ENCODE measurements at regions not wholly inside any gene's neighbourhood (a gene's known extent, or its start where the extent isn't known, plus 50 kb on each side); places are given as distances from the start of the nearest gene placed in this dataset.

GRCh38 chr14:71585361-71585760, 346.9 kb upstream of the RGS6 start:
- Histone ChIP-seq H3K4me1 (ENCODE audit: control insufficient read depth in 1 of 2, insufficient read depth in 2 of 2, low read length in 2 of 2) (peaks cover 0 to 12% of the 10 kb centered on the region in 2 donors), H3K9me3 (ENCODE audit: control insufficient read depth in 1 of 2, low read length in 2 of 2) (no peaks in the 10 kb centered on the region), H3K27ac (ENCODE audit: low read length) (no peak overlapping the region), H3K4me3 (ENCODE audit: low read depth in 1 of 2, low read length in 2 of 2) (no peak overlapping the region), H3K27me3 (ENCODE audit: low read depth, low read length) (no peaks in the 10 kb centered on the region), H3K36me3 (ENCODE audit: control insufficient read depth in 1 of 2, insufficient read depth in 2 of 2, low read length in 2 of 2) (peaks cover 0 to 4% of the 10 kb centered on the region in 2 donors)

GRCh38 chr14:71586131-71586897, 345.9 kb upstream of the RGS6 start:
- Histone ChIP-seq H3K27ac (ENCODE audit: low read length) (peak overlapping the region; percentile 11), H3K4me3 (ENCODE audit: low read depth in 1 of 2, low read length in 2 of 2) (peak overlapping the region; percentile 24 to 49), H3K9me3 (ENCODE audit: control insufficient read depth in 1 of 2, low read length in 2 of 2) (no peaks in the 10 kb centered on the region), H3K27me3 (ENCODE audit: low read depth, low read length) (no peaks in the 10 kb centered on the region), H3K4me1 (ENCODE audit: control insufficient read depth in 1 of 2, insufficient read depth in 2 of 2, low read length in 2 of 2) (peaks cover 0 to 12% of the 10 kb centered on the region in 2 donors), H3K36me3 (ENCODE audit: control insufficient read depth in 1 of 2, insufficient read depth in 2 of 2, low read length in 2 of 2) (peaks cover 0 to 4% of the 10 kb centered on the region in 2 donors)

DNA sequence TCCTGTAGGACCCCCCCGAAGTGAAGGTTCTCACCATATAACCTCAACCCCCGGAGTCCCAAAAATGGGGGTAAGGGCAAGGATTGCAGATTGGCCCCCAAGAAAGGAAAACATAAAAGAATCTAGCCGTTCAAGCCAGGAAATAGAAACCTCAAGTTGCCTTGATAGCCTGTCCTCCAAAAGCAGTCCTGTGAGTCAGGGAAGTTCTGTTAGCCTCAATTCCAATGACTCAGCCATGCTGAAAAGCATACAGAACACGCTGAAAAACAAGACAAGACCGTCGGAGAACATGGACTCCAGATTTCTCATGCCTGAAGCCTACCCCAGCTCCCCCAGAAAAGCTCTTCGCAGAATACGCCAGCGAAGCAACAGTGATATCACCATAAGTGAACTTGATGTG, 344.2 kb upstream of the RGS6 start:
- Histone ChIP-seq H3K4me1 (ENCODE audit: control insufficient read depth in 1 of 2, insufficient read depth in 2 of 2, low read length in 2 of 2) (peaks cover 0 to 12% of the 10 kb centered on the region in 2 donors), H3K27ac (ENCODE audit: low read length) (no peak overlapping the region), H3K9me3 (ENCODE audit: control insufficient read depth in 1 of 2, low read length in 2 of 2) (no peaks in the 10 kb centered on the region), H3K4me3 (ENCODE audit: low read depth in 1 of 2, low read length in 2 of 2) (no peak overlapping the region), H3K27me3 (ENCODE audit: low read depth, low read length) (no peaks in the 10 kb centered on the region), H3K36me3 (ENCODE audit: control insufficient read depth in 1 of 2, insufficient read depth in 2 of 2, low read length in 2 of 2) (peaks cover 0 to 4% of the 10 kb centered on the region in 2 donors)

DNA sequence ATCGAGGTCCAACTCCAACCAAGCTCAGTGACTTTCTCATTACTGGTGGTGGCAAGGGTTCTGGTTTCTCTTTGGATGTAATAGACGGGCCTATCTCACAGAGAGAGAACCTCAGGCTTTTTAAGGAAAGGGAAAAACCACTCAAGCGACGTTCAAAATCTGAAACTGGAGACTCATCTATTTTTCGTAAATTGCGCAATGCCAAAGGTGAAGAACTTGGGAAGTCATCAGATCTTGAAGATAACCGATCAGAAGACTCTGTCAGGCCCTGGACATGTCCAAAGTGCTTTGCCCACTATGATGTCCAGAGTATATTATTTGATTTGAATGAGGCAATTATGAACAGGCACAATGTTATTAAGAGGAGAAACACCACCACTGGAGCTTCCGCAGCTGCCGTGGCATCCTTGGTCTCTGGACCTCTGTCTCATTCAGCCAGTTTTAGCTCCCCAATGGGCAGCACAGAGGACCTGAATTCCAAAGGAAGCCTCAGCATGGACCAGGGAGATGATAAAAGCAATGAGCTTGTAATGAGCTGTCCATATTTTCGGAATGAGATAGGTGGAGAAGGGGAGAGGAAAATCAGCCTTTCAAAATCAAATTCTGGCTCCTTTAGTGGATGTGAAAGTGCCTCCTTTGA, 343.5 kb upstream of the RGS6 start:
- Histone ChIP-seq H3K27ac (ENCODE audit: low read length) (no peak overlapping the region), H3K27me3 (ENCODE audit: low read depth, low read length) (no peaks in the 10 kb centered on the region), H3K9me3 (ENCODE audit: control insufficient read depth in 1 of 2, low read length in 2 of 2) (no peaks in the 10 kb centered on the region), H3K36me3 (ENCODE audit: control insufficient read depth in 1 of 2, insufficient read depth in 2 of 2, low read length in 2 of 2) (peaks cover 0 to 4% of the 10 kb centered on the region in 2 donors), H3K4me1 (ENCODE audit: control insufficient read depth in 1 of 2, insufficient read depth in 2 of 2, low read length in 2 of 2) (peaks cover 0 to 12% of the 10 kb centered on the region in 2 donors), H3K4me3 (ENCODE audit: low read depth in 1 of 2, low read length in 2 of 2) (no peak overlapping the region)

- Histone ChIP-seq H3K27me3 (ENCODE audit: low read depth, low read length) (no peaks in the 10 kb centered on the region), H3K4me3 (ENCODE audit: low read depth in 1 of 2, low read length in 2 of 2) (no peak overlapping the region), H3K27ac (ENCODE audit: low read length) (no peak overlapping the region), H3K9me3 (ENCODE audit: control insufficient read depth in 1 of 2, low read length in 2 of 2) (no peaks in the 10 kb centered on the region), H3K4me1 (ENCODE audit: control insufficient read depth in 1 of 2, insufficient read depth in 2 of 2, low read length in 2 of 2) (peaks cover 0 to 12% of the 10 kb centered on the region in 2 donors), H3K36me3 (ENCODE audit: control insufficient read depth in 1 of 2, insufficient read depth in 2 of 2, low read length in 2 of 2) (peaks cover 0 to 4% of the 10 kb centered on the region in 2 donors)
Measured at GRCh38 chr14:71589609-71590008, 342.6 kb upstream of the RGS6 start.

GRCh38 chr14:71590131-71590530, 342.1 kb upstream of the RGS6 start:
- H3K9me3 ChIP-seq (ENCODE audit: control insufficient read depth in 1 of 2, low read length in 2 of 2): no peaks in the 10 kb centered on the region

GRCh38 chr14:71591231-71591630, 341.0 kb upstream of the RGS6 start:
- no peak overlapping the region for H3K4me3 ChIP-seq (ENCODE audit: low read depth in 1 of 2, low read length in 2 of 2)
- no peaks in the 10 kb centered on the region for H3K27me3 ChIP-seq (ENCODE audit: low read depth, low read length)
- peaks cover 0 to 4% of the 10 kb centered on the region in 2 donors for H3K36me3 ChIP-seq (ENCODE audit: control insufficient read depth in 1 of 2, insufficient read depth in 2 of 2, low read length in 2 of 2)
- no peaks in the 10 kb centered on the region for H3K9me3 ChIP-seq (ENCODE audit: control insufficient read depth in 1 of 2, low read length in 2 of 2)
- H3K27ac ChIP-seq (ENCODE audit: low read length): no peak overlapping the region
- peaks cover 0 to 7% of the 10 kb centered on the region in 2 donors for H3K4me1 ChIP-seq (ENCODE audit: control insufficient read depth in 1 of 2, insufficient read depth in 2 of 2, low read length in 2 of 2)

More at GRCh38 chr14:71590131-71590530, 342.1 kb upstream of the RGS6 start:
- Histone ChIP-seq H3K4me3 (ENCODE audit: low read depth in 1 of 2, low read length in 2 of 2) (no peak overlapping the region), H3K27ac (ENCODE audit: low read length) (no peak overlapping the region), H3K27me3 (ENCODE audit: low read depth, low read length) (no peaks in the 10 kb centered on the region), H3K4me1 (ENCODE audit: control insufficient read depth in 1 of 2, insufficient read depth in 2 of 2, low read length in 2 of 2) (peaks cover 0 to 12% of the 10 kb centered on the region in 2 donors), H3K36me3 (ENCODE audit: control insufficient read depth in 1 of 2, insufficient read depth in 2 of 2, low read length in 2 of 2) (peaks cover 0 to 4% of the 10 kb centered on the region in 2 donors)

- H3K36me3 ChIP-seq (ENCODE audit: control insufficient read depth in 1 of 2, insufficient read depth in 2 of 2, low read length in 2 of 2): peaks cover 0 to 4% of the 10 kb centered on the region in 2 donors
- H3K27me3 ChIP-seq (ENCODE audit: low read depth, low read length): no peaks in the 10 kb centered on the region
- H3K4me1 ChIP-seq (ENCODE audit: control insufficient read depth in 1 of 2, insufficient read depth in 2 of 2, low read length in 2 of 2): peaks cover 0 to 1% of the 10 kb centered on the region in 2 donors
- H3K27ac ChIP-seq (ENCODE audit: low read length): no peak overlapping the region
- H3K4me3 ChIP-seq (ENCODE audit: low read depth in 1 of 2, low read length in 2 of 2): no peak overlapping the region
- no peaks in the 10 kb centered on the region for H3K9me3 ChIP-seq (ENCODE audit: control insufficient read depth in 1 of 2, low read length in 2 of 2)
Measured at GRCh38 chr14:71591929-71592328, 340.3 kb upstream of the RGS6 start.

- no peak overlapping the region for H3K27ac ChIP-seq (ENCODE audit: low read length)
- no peak overlapping the region for H3K4me3 ChIP-seq (ENCODE audit: low read depth in 1 of 2, low read length in 2 of 2)
- H3K9me3 ChIP-seq (ENCODE audit: control insufficient read depth in 1 of 2, low read length in 2 of 2): no peaks in the 10 kb centered on the region
- H3K4me1 ChIP-seq (ENCODE audit: control insufficient read depth in 1 of 2, insufficient read depth in 2 of 2, low read length in 2 of 2): no peaks in the 10 kb centered on the region
- H3K27me3 ChIP-seq (ENCODE audit: low read depth, low read length): no peaks in the 10 kb centered on the region
- peaks cover 0 to 4% of the 10 kb centered on the region in 2 donors for H3K36me3 ChIP-seq (ENCODE audit: control insufficient read depth in 1 of 2, insufficient read depth in 2 of 2, low read length in 2 of 2)
Measured at GRCh38 chr14:71592361-71592760, 339.9 kb upstream of the RGS6 start.

DNA sequence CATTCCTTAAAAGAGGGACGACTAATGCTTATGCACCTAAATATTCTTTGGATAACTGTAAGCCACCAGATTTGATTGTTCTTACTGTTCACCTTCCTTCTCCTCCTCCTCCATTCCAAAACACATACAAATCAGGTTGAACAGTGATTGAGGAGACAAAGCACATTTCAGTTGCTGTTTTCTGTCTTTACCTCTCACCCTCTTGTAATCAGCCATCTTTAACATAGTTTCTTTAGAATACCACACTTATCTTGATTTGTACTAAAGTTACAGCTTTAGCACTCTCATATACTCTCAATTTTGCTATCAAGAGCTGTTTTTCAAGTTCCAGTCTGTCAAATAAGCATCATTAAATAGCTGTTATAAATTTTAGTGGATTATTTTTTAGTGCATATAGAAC, 338.3 kb upstream of the RGS6 start:
- no peaks in the 10 kb centered on the region for H3K9me3 ChIP-seq (ENCODE audit: control insufficient read depth in 1 of 2, low read length in 2 of 2)
- no peaks in the 10 kb centered on the region for H3K4me1 ChIP-seq (ENCODE audit: control insufficient read depth in 1 of 2, insufficient read depth in 2 of 2, low read length in 2 of 2)
- no peaks in the 10 kb centered on the region for H3K27me3 ChIP-seq (ENCODE audit: low read depth, low read length)
- no peaks in the 10 kb centered on the region for H3K36me3 ChIP-seq (ENCODE audit: control insufficient read depth in 1 of 2, insufficient read depth in 2 of 2, low read length in 2 of 2)
- H3K4me3 ChIP-seq (ENCODE audit: low read depth in 1 of 2, low read length in 2 of 2): no peak overlapping the region
- H3K27ac ChIP-seq (ENCODE audit: low read length): no peak overlapping the region

- Histone ChIP-seq H3K4me3 (ENCODE audit: low read depth in 1 of 2, low read length in 2 of 2) (no peak overlapping the region), H3K4me1 (ENCODE audit: control insufficient read depth in 1 of 2, insufficient read depth in 2 of 2, low read length in 2 of 2) (no peaks in the 10 kb centered on the region), H3K36me3 (ENCODE audit: control insufficient read depth in 1 of 2, insufficient read depth in 2 of 2, low read length in 2 of 2) (no peaks in the 10 kb centered on the region), H3K9me3 (ENCODE audit: control insufficient read depth in 1 of 2, low read length in 2 of 2) (no peaks in the 10 kb centered on the region), H3K27ac (ENCODE audit: low read length) (no peak overlapping the region), H3K27me3 (ENCODE audit: low read depth, low read length) (no peaks in the 10 kb centered on the region)
Measured at GRCh38 chr14:71594821-71595220, 337.4 kb upstream of the RGS6 start.
